ENCODE measurements at regions not wholly inside any gene's neighbourhood (a gene's known extent, or its start where the extent isn't known, plus 50 kb on each side); places are given as distances from the start of the nearest gene placed in this dataset.
"Not testable (repeated sequence)": the region's sequence is repeated elsewhere in the genome, so short reads cannot be mapped to it uniquely, and the experiment has no call there.

DNA sequence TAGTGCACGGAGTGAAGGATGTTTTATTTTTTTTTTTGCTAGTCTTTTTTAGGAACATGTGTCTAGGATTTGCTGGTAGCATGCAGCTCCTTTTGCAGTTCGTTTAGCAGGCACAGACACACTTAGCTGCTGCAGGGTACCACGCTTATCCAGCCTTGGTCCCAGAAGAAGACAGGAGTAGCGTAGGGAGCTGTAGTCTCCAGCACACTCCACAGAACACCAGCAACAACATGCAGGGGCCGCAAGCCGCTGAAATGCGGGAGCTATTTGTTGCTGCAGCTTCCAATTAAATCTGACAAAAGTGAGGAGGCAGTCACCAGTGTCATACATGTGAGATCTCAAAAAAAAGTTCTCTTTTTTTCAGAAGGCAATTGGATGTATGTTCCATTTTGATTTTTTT, 486.2 kb upstream of the KLF6 start:
- TF ChIP-seq, protein P1, sequence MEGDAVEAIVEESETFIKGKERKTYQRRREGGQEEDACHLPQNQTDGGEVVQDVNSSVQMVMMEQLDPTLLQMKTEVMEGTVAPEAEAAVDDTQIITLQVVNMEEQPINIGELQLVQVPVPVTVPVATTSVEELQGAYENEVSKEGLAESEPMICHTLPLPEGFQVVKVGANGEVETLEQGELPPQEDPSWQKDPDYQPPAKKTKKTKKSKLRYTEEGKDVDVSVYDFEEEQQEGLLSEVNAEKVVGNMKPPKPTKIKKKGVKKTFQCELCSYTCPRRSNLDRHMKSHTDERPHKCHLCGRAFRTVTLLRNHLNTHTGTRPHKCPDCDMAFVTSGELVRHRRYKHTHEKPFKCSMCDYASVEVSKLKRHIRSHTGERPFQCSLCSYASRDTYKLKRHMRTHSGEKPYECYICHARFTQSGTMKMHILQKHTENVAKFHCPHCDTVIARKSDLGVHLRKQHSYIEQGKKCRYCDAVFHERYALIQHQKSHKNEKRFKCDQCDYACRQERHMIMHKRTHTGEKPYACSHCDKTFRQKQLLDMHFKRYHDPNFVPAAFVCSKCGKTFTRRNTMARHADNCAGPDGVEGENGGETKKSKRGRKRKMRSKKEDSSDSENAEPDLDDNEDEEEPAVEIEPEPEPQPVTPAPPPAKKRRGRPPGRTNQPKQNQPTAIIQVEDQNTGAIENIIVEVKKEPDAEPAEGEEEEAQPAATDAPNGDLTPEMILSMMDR (IDR thresholded peaks at IDR 0.05; ENCODE audit: insufficient read depth in 1 of 2, low read depth in 1 of 2, low read length in 1 of 2, severe bottlenecking in 1 of 2, unreplicated experiment in 1 of 2) = no peak
- Mint-ChIP-seq H3K36me3 (ENCODE audit: insufficient read depth, unreplicated experiment) (no peaks in the 10 kb centered on the region), H3K4me3 (ENCODE audit: unreplicated experiment) (no peak overlapping the region), H3K9me3 (ENCODE audit: unreplicated experiment) (no peaks in the 10 kb centered on the region), H3K27ac (ENCODE audit: unreplicated experiment) (no peak overlapping the region), H3K4me1 (ENCODE audit: low read depth, unreplicated experiment) (no peaks in the 10 kb centered on the region), H3K27me3 (ENCODE audit: insufficient read depth, unreplicated experiment) (peaks cover under 1% of the 10 kb centered on the region)
- DNase-seq = no peak
- H3K4me1 ChIP-seq = no peaks in the 10 kb centered on the region
- no TSS peak for BruUV-seq (replicated peaks)
- ChIA-PET CTCF (no interaction called here), POLR2A (no interaction called here)
- no peak overlapping the region for H3K4me3 ChIP-seq (ENCODE audit: low read depth, low read length)
- intact Hi-C loops (cut with micrococcal nuclease; ENCODE audit: unreplicated experiment) = no loop called here
- H3K9me3 ChIP-seq = no peaks in the 10 kb centered on the region
- no peaks in the 10 kb centered on the region for H3K27me3 ChIP-seq (replicated peaks; ENCODE audit: control insufficient read depth, insufficient read depth, low read length)
- H3K36me3 ChIP-seq (ENCODE audit: control insufficient read depth, insufficient read depth, low read length) = no peaks in the 10 kb centered on the region

DNA sequence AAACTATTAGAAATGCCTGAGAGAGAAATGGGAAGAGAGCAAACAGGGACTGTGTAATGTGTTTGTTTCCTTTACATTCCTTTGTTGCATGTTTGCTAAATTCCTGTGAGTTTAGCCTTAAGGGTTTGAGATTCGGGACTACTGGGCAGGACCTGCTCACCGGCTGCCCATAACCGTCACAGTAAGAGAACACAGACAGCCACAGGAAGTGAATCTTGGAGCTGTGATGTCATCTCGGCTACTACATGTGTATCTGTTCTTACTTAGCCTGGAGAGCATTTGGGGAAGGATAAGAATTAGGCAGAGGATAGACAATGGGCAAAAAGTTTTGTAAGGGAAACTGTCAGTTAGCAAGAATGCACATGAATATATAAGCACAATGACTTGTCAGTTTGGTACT, 485.1 kb upstream of the KLF6 start:
- no TSS peak for BruUV-seq (replicated peaks)
- DNase-seq = peak in 1 of 2 experiments; percentile 28
- no peaks in the 10 kb centered on the region for H3K36me3 Mint-ChIP-seq (ENCODE audit: insufficient read depth, unreplicated experiment)
- H3K4me3 Mint-ChIP-seq (ENCODE audit: unreplicated experiment) = no peak overlapping the region
- no peak overlapping the region for H3K27ac Mint-ChIP-seq (ENCODE audit: unreplicated experiment)
- intact Hi-C loops (cut with micrococcal nuclease; ENCODE audit: unreplicated experiment) = no loop called here
- TF ChIP-seq, protein P1 (IDR thresholded peaks at IDR 0.05; ENCODE audit: insufficient read depth in 1 of 2, low read depth in 1 of 2, low read length in 1 of 2, severe bottlenecking in 1 of 2, unreplicated experiment in 1 of 2) = no peak
- H3K4me1 Mint-ChIP-seq (ENCODE audit: low read depth, unreplicated experiment) = no peaks in the 10 kb centered on the region
- CTCF ChIA-PET = interaction anchor here (0.6 kb wide), 1 partner anchor 867 kb away, joined by 3 read pairs; no protein-coding TSS in a partner anchor
- Histone ChIP-seq H3K27me3 (replicated peaks; ENCODE audit: control insufficient read depth, insufficient read depth, low read length) (no peaks in the 10 kb centered on the region), H3K9me3 (no peaks in the 10 kb centered on the region), H3K4me3 (ENCODE audit: low read depth, low read length) (no peak overlapping the region), H3K36me3 (ENCODE audit: control insufficient read depth, insufficient read depth, low read length) (no peaks in the 10 kb centered on the region), H3K4me1 (no peaks in the 10 kb centered on the region)
- POLR2A ChIA-PET = no interaction called here
- no peaks in the 10 kb centered on the region for H3K9me3 Mint-ChIP-seq (ENCODE audit: unreplicated experiment)
- H3K27me3 Mint-ChIP-seq (ENCODE audit: insufficient read depth, unreplicated experiment) = no peaks in the 10 kb centered on the region

DNA sequence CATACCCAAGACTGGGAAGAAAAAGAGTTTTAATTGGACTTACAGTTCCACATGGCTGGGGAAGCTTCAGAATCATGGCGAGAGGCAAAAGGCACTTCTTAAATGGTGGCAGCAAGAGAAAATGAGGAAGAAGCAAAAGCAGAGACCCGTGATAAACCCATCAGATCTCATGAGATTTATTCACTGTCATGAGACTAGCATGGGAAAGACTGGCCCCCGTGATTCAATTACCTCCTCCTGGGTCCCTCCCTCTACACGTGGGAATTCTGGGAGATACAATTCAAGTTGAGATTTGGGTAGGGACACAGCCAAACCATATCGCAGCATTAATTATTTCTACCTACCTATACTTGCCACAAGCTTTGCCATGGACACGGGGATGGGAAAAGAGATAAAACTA, 483.5 kb upstream of the KLF6 start:
- intact Hi-C loops (cut with micrococcal nuclease; ENCODE audit: unreplicated experiment); POLR2A ChIA-PET; DNase-seq; H3K27ac Mint-ChIP-seq (ENCODE audit: unreplicated experiment); H3K36me3 Mint-ChIP-seq (ENCODE audit: insufficient read depth, unreplicated experiment); H3K4me3 Mint-ChIP-seq (ENCODE audit: unreplicated experiment); H3K4me3 ChIP-seq (ENCODE audit: low read depth, low read length); BruUV-seq (replicated peaks); H3K9me3 ChIP-seq; H3K27me3 ChIP-seq (replicated peaks; ENCODE audit: control insufficient read depth, insufficient read depth, low read length); H3K36me3 ChIP-seq (ENCODE audit: control insufficient read depth, insufficient read depth, low read length); H3K4me1 ChIP-seq; H3K27me3 Mint-ChIP-seq (ENCODE audit: insufficient read depth, unreplicated experiment); H3K9me3 Mint-ChIP-seq (ENCODE audit: unreplicated experiment); H3K4me1 Mint-ChIP-seq (ENCODE audit: low read depth, unreplicated experiment): not testable (repeated sequence)
- CTCF ChIA-PET = interaction anchor here (1.4 kb wide), 1 partner anchor 94 kb away, joined by 4 read pairs; no protein-coding TSS in a partner anchor
